Mononuclear cell (primary cell): ENCODE measurements at regions not wholly inside any gene's neighbourhood (a gene's known extent, or its start where the extent isn't known, plus 50 kb on each side); places are given as distances from the start of the nearest gene placed in this dataset.

Source experiments
- H3K27me3 ChIP-seq: 2 replicates; pipeline ENCODE4 v1.6.0; 2011; ENCODE audit warnings: low read length, control low read depth; ENCODE audit not compliant: insufficient read depth
- H3K4me1 ChIP-seq: 2 replicates; pipeline ENCODE4 v1.5.1; 2011; ENCODE audit warnings: mild to moderate bottlenecking, low read length, control low read depth; ENCODE audit not compliant: insufficient read depth
- H3K4me3 ChIP-seq: 2 replicates; pipeline ENCODE4 v1.5.1; 2011; ENCODE audit warnings: mild to moderate bottlenecking, low read length, moderate library complexity
- H3K9me3 ChIP-seq: 2 replicates; pipeline ENCODE4 v1.5.1; 2011; ENCODE audit warnings: low read depth, mild to moderate bottlenecking, control low read depth, low read length

- H3K9me3 ChIP-seq: peaks cover 8% of the 10 kb centered on the region
- no peak overlapping the region for H3K4me3 ChIP-seq
- H3K4me1 ChIP-seq: no peaks in the 10 kb centered on the region
- no peaks in the 10 kb centered on the region for H3K27me3 ChIP-seq
These were observed 690.3 kb downstream of the REEP3 start for GRCh38 chr10:64211466-64211865.

GRCh38 chr10:64215088-64215487 is 693.9 kb downstream of the REEP3 start:
- Histone ChIP-seq H3K9me3 (no peaks in the 10 kb centered on the region), H3K4me1 (no peaks in the 10 kb centered on the region), H3K27me3 (no peaks in the 10 kb centered on the region), H3K4me3 (no peak overlapping the region)

GRCh38 chr10:64219271-64220025 is 698.2 kb downstream of the REEP3 start:
- Histone ChIP-seq H3K9me3 (peaks cover 5% of the 10 kb centered on the region), H3K4me3 (no peak overlapping the region), H3K27me3 (no peaks in the 10 kb centered on the region), H3K4me1 (no peaks in the 10 kb centered on the region)

GRCh38 chr10:64234489-64234888 is 713.3 kb downstream of the REEP3 start:
- Histone ChIP-seq H3K4me3 (no peak overlapping the region), H3K4me1 (no peaks in the 10 kb centered on the region), H3K27me3 (no peaks in the 10 kb centered on the region), H3K9me3 (peaks cover 5% of the 10 kb centered on the region)

GRCh38 chr10:64257704-64258103 is 736.5 kb downstream of the REEP3 start:
- Histone ChIP-seq H3K4me1 (no peaks in the 10 kb centered on the region), H3K27me3 (no peaks in the 10 kb centered on the region), H3K9me3 (no peaks in the 10 kb centered on the region), H3K4me3 (no peak overlapping the region)

DNA sequence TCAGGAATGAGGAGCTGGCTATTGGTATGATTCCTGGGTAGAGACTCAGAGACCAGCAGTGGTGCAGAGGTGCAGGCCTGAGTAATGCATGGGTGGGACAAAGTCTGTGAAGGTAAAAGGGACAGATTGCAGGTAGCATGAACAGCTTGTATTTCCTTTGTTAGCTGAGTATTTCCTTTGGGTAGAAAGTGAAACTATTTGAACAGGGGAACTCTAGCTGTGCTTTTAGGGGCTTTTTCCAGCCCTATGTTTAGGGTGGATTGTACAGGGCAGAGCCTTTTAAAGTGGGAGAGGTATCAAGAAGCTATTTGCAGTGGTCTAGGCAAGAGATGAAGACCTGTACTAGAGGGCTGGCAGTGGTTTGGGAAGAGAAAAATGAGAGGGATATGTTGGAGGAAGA is 739.9 kb downstream of the REEP3 start:
- Histone ChIP-seq H3K27me3 (no peaks in the 10 kb centered on the region), H3K4me1 (no peaks in the 10 kb centered on the region), H3K4me3 (no peak overlapping the region), H3K9me3 (no peaks in the 10 kb centered on the region)

DNA sequence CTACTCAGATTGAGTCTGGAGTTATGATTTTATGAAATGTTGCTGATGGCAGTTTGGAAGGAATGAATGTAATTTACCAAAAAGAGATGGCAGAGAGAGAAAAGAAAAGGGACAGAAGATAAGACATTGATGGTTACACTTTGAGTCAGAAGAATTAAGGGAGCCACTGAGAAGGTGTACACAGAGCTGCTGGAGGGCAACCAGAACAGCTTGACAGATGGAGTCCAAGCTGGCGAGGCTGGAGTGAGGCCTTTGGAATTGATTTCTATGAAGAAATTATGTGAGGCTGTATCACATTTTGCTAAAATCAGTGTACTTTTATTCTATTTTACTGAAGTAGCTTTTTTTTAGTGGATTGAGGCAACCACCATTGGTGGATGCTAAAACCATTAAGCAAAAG is 740.5 kb downstream of the REEP3 start:
- H3K9me3 ChIP-seq: no peaks in the 10 kb centered on the region
- H3K4me3 ChIP-seq: no peak overlapping the region
- H3K4me1 ChIP-seq: no peaks in the 10 kb centered on the region
- no peaks in the 10 kb centered on the region for H3K27me3 ChIP-seq

DNA sequence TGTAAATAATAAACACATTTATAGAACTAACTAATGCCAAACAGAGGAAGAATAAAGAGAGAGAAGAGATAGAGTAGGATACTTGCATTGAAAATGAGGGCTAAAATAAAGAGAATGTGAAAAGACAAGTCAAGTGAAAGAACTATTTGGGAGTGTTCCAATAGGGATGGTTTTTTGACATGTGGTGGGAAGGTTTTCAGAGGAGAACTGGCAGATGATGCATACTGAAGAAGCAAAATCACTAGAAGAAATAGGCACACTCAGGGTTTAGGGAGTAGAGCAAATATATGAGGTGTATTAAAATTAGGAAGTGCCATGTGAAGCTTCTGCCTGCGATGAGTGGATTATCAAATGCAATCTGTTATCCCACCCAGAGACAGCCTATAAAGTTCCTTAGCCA is 744.8 kb downstream of the REEP3 start:
- Histone ChIP-seq H3K4me1 (no peaks in the 10 kb centered on the region), H3K9me3 (no peaks in the 10 kb centered on the region), H3K27me3 (no peaks in the 10 kb centered on the region), H3K4me3 (no peak overlapping the region)

- H3K4me1 ChIP-seq: no peaks in the 10 kb centered on the region
- H3K4me3 ChIP-seq: no peak overlapping the region
- H3K9me3 ChIP-seq: no peaks in the 10 kb centered on the region
- H3K27me3 ChIP-seq: no peaks in the 10 kb centered on the region
These were observed 750.3 kb downstream of the REEP3 start for GRCh38 chr10:64271508-64271907.

DNA sequence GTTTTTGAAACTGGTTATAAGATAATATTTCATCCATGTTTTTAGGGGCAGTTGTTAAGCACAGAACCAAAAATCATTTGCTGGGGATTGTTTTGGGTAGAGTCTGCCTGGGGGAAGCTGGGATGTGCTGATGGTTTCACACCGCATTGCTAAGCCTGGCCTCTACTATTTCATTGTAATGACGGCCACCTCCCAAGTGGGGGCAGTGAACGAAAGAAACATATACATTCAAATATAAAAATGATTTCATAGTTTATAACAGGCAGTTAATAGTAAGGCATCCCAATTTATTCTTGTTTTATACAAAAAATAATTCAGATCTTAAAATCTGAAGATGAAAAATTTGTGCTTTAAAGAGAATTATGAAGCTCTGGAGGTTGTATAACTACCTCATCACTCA is 750.8 kb downstream of the REEP3 start:
- Histone ChIP-seq H3K9me3 (no peaks in the 10 kb centered on the region), H3K4me1 (no peaks in the 10 kb centered on the region), H3K27me3 (no peaks in the 10 kb centered on the region), H3K4me3 (no peak overlapping the region)

GRCh38 chr10:64275001-64275400 is 753.8 kb downstream of the REEP3 start:
- H3K9me3 ChIP-seq: no peaks in the 10 kb centered on the region
- no peak overlapping the region for H3K4me3 ChIP-seq
- H3K4me1 ChIP-seq: no peaks in the 10 kb centered on the region
- no peaks in the 10 kb centered on the region for H3K27me3 ChIP-seq

GRCh38 chr10:64275774-64276173 is 754.6 kb downstream of the REEP3 start:
- Histone ChIP-seq H3K4me1 (no peaks in the 10 kb centered on the region), H3K9me3 (no peaks in the 10 kb centered on the region), H3K4me3 (no peak overlapping the region), H3K27me3 (no peaks in the 10 kb centered on the region)

GRCh38 chr10:64277536-64277935 is 756.3 kb downstream of the REEP3 start:
- Histone ChIP-seq H3K4me3 (no peak overlapping the region), H3K9me3 (no peaks in the 10 kb centered on the region), H3K27me3 (no peaks in the 10 kb centered on the region), H3K4me1 (no peaks in the 10 kb centered on the region)

DNA sequence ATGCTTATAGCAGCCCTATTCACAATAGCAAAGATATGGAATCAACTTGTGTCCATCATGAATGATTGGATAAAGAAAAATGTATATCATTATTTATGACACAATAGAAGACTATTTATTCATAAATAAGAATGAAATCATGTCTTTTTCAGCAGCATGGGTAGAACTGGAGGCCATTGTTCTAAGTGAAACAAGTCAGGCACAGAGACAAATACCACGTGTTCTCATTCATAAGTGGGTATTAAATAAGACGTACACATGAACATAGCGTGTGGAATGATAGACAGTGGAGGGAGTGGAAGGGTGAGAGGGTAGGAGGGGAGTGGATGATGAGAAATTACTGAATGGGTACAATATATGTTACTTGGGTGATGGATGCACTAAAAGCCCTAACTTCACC is 762.4 kb downstream of the REEP3 start:
- H3K9me3 ChIP-seq: no peaks in the 10 kb centered on the region
- H3K4me1 ChIP-seq: no peaks in the 10 kb centered on the region
- H3K4me3 ChIP-seq: no peak overlapping the region
- no peaks in the 10 kb centered on the region for H3K27me3 ChIP-seq

- Histone ChIP-seq H3K9me3 (no peaks in the 10 kb centered on the region), H3K27me3 (no peaks in the 10 kb centered on the region), H3K4me3 (no peak overlapping the region), H3K4me1 (no peaks in the 10 kb centered on the region)
These were observed 765.3 kb downstream of the REEP3 start for GRCh38 chr10:64286533-64286932.

GRCh38 chr10:64288404-64288803 is 767.2 kb downstream of the REEP3 start:
- Histone ChIP-seq H3K4me3 (no peak overlapping the region), H3K4me1 (no peaks in the 10 kb centered on the region), H3K9me3 (no peaks in the 10 kb centered on the region), H3K27me3 (no peaks in the 10 kb centered on the region)
